ENCODE measurements at regions not wholly inside any gene's neighbourhood (a gene's known extent, or its start where the extent isn't known, plus 50 kb on each side); places are given as distances from the start of the nearest gene placed in this dataset.

GRCh38 chr1:81703391-81703755 lies 97.4 kb upstream of the ADGRL2 start:
- TF ChIP-seq TAF1 (IDR thresholded peaks at IDR 0.05; ENCODE audit: low read depth) (no peak), YY1 (IDR thresholded peaks at IDR 0.05; ENCODE audit: low read depth) (no peak), EGR1 (IDR thresholded peaks at IDR 0.05) (no peak), CEBPB (IDR thresholded peaks at IDR 0.05) (no peak), CREB1 (IDR thresholded peaks at IDR 0.05; ENCODE audit: low read depth) (no peak), EP300 (IDR thresholded peaks at IDR 0.05; ENCODE audit: borderline replicate concordance) (no peak)
